Hepatocyte (in vitro differentiated cells): ENCODE measurements at regions not wholly inside any gene's neighbourhood (a gene's known extent, or its start where the extent isn't known, plus 50 kb on each side); places are given as distances from the start of the nearest gene placed in this dataset.
A peak's percentile ranks its signal among the peaks of the same experiment; 100 is the strongest.

Source experiments
- DNase-seq: peaks from one replicate; pipeline ENCODE4 v3.0.0-alpha.2; 2016; ENCODE audit warnings: low spot score
- H2AFZ ChIP-seq: fragments of 200-600 bp; sonication (generic); 2 replicates; pipeline ENCODE4 v1.6.0; 2016; ENCODE audit warnings: antibody characterized with exemption, mild to moderate bottlenecking
- H3K27ac ChIP-seq: fragments of 200-600 bp; sonication (generic); 2 replicates; pipeline ENCODE4 v1.5.1; 2016; ENCODE audit warnings: mild to moderate bottlenecking
- H3K27me3 ChIP-seq: fragments of 200-600 bp; sonication (generic); 2 replicates; pipeline ENCODE4 v1.6.1; 2016
- H3K36me3 ChIP-seq: fragments of 200-600 bp; sonication (generic); replicated peaks from 2 replicates; pipeline ENCODE4 v1.5.1; 2016; ENCODE audit warnings: low read depth; ENCODE audit not compliant: insufficient read depth
- H3K4me1 ChIP-seq: fragments of 200-600 bp; sonication (generic); 2 replicates; pipeline ENCODE4 v1.5.1; 2016; ENCODE audit warnings: mild to moderate bottlenecking, moderate library complexity; ENCODE audit not compliant: insufficient read depth
- H3K4me2 ChIP-seq: fragments of 200-600 bp; sonication (generic); 2 replicates; pipeline ENCODE4 v1.6.0; 2016
- H3K4me3 ChIP-seq: fragments of 200-600 bp; sonication (generic); 2 replicates; pipeline ENCODE4 v1.5.1; 2016; ENCODE audit warnings: mild to moderate bottlenecking
- H3K79me2 ChIP-seq: fragments of 200-600 bp; sonication (generic); 2 replicates; pipeline ENCODE4 v1.6.0; 2017; ENCODE audit warnings: mild to moderate bottlenecking
- H3K9me2 ChIP-seq: fragments of 200-600 bp; sonication (generic); replicated peaks from 2 replicates; pipeline ENCODE4 v1.6.0; 2017; ENCODE audit warnings: mild to moderate bottlenecking; ENCODE audit not compliant: insufficient read depth
- H3K9me3 ChIP-seq: fragments of 200-600 bp; sonication (generic); 2 replicates; pipeline ENCODE4 v1.5.1; 2016; ENCODE audit warnings: low read depth, mild to moderate bottlenecking
- H4K20me1 ChIP-seq: fragments of 200-600 bp; sonication (generic); 2 replicates; pipeline ENCODE4 v1.6.0; 2016; ENCODE audit warnings: mild to moderate bottlenecking; ENCODE audit not compliant: insufficient read depth, poor library complexity, severe bottlenecking
- CTCF ChIP-seq: fragments of 200-600 bp; sonication (generic); IDR thresholded peaks from 2 replicates; pipeline ENCODE4 v1.5.1; 2016; ENCODE audit warnings: antibody characterized with exemption, mild to moderate bottlenecking; ENCODE audit not compliant: poor library complexity
- EZH2 ChIP-seq: fragments of 200-600 bp; sonication (generic); IDR thresholded peaks from 2 replicates; pipeline ENCODE4 v1.6.1; 2016; ENCODE audit warnings: antibody characterized with exemption, mild to moderate bottlenecking, borderline replicate concordance
- EZH2phosphoT487 ChIP-seq: fragments of 200-600 bp; sonication (generic); IDR thresholded peaks from one replicate; pipeline ENCODE4 v1.6.1; 2018; ENCODE audit warnings: antibody characterized with exemption, mild to moderate bottlenecking, low read depth, moderate library complexity; ENCODE audit not compliant: unreplicated experiment, severe bottlenecking
- WGBS: methylation state at CpG from one replicate; pipeline ENCODE4 v1.1.6; 2016; ENCODE audit warnings: low lambda C conversion rate; ENCODE audit errors: missing lambda C conversion rate; 5-methylcytosine and 5-hydroxymethylcytosine counted together

DNA sequence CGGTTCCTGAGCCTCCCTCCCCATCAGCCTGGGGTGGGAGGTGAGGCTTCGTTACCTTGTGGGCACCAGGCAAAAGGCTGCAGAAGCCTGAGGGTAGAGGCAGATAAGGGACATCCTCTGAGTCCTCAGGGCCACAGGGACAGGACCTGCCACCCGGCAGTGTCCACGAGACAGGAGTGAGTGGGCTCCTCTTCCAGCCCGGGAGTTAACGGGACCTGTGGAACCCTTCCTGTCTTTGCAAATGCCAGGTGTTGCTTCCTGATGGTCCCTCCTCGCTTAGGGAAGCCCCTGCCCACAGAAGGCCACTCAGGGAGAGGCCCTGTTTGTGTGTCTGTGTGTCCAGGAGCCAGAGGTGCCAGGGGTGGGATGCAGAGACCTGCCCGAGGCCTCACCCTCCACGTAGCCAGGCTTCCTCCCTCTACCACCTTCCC lies 111.1 kb upstream of the ALDH1A3 start:
- WGBS = 91% methylated on average over 9 of the region's 9 CpGs
- TF ChIP-seq EZH2phosphoT487 (no peak), EZH2 (no peak), CTCF (no peak)
- Histone ChIP-seq H3K27ac (no peak overlapping the region), H3K36me3 (no peaks in the 10 kb centered on the region), H3K4me1 (peaks cover 40% of the 10 kb centered on the region), H3K4me2 (no peak overlapping the region), H3K4me3 (no peak overlapping the region), H3K79me2 (no peaks in the 10 kb centered on the region), H3K9me3 (no peaks in the 10 kb centered on the region), H2AFZ (no peak overlapping the region), H3K27me3 (no peaks in the 10 kb centered on the region), H4K20me1 (no peaks in the 10 kb centered on the region), H3K9me2 (no peaks in the 10 kb centered on the region)
- no peak for DNase-seq

GRCh38 chr15:100769043-100769974 lies 110.3 kb upstream of the ALDH1A3 start:
- DNase-seq = no peak
- no peaks in the 10 kb centered on the region for H3K79me2 ChIP-seq
- H3K27me3 ChIP-seq = no peaks in the 10 kb centered on the region
- peak overlapping the region; percentile 87 for H3K27ac ChIP-seq
- peaks cover 40% of the 10 kb centered on the region for H3K4me1 ChIP-seq
- WGBS = 95% methylated on average over 15 of the region's 15 CpGs
- no peaks in the 10 kb centered on the region for H3K9me3 ChIP-seq
- no peak overlapping the region for H3K4me2 ChIP-seq
- TF ChIP-seq EZH2phosphoT487 (no peak), EZH2 (no peak), CTCF (no peak)
- H3K9me2 ChIP-seq = no peaks in the 10 kb centered on the region
- no peak overlapping the region for H2AFZ ChIP-seq
- H4K20me1 ChIP-seq = no peaks in the 10 kb centered on the region
- no peaks in the 10 kb centered on the region for H3K36me3 ChIP-seq
- H3K4me3 ChIP-seq = no peak overlapping the region

GRCh38 chr15:100769975-100770340 lies 109.7 kb upstream of the ALDH1A3 start:
- Histone ChIP-seq H3K9me3 (no peaks in the 10 kb centered on the region), H3K79me2 (no peaks in the 10 kb centered on the region), H3K27ac (peak overlapping the region; percentile 87), H3K36me3 (no peaks in the 10 kb centered on the region), H3K9me2 (no peaks in the 10 kb centered on the region), H3K4me3 (no peak overlapping the region), H3K4me2 (no peak overlapping the region), H3K27me3 (no peaks in the 10 kb centered on the region), H3K4me1 (peaks cover 35% of the 10 kb centered on the region), H4K20me1 (no peaks in the 10 kb centered on the region), H2AFZ (no peak overlapping the region)
- DNase-seq = no peak
- 80% methylated on average over 4 of the region's 4 CpGs for WGBS
- TF ChIP-seq EZH2phosphoT487 (no peak), EZH2 (no peak), CTCF (no peak)
